Omental fat pad (tissue), 3 donors: ENCODE measurements at regions not wholly inside any gene's neighbourhood (a gene's known extent, or its start where the extent isn't known, plus 50 kb on each side); places are given as distances from the start of the nearest gene placed in this dataset.

Experiments
- ATAC-seq: fragments of 150-250 bp; one replicate; pipeline ENCODE4 v1.9.1; 2016; ENCODE audit warnings: mild to moderate bottlenecking, moderate library complexity; ENCODE audit not compliant: low FRiP score
- DNase-seq: peaks from one replicate; pipeline ENCODE4 v3.0.0-alpha.2; 2019; ENCODE audit warnings: low spot score
- TF ChIP-seq, protein P1 (sequence below), 3 donors: fragments of 450-650 bp; IDR thresholded peaks; one replicate each; pipeline ENCODE4 v1.5.1; 2016 to 2017; ENCODE audit warnings: antibody characterized with exemption in 3 of 3, mild to moderate bottlenecking in 3 of 3, moderate library complexity in 2 of 3

DNA sequence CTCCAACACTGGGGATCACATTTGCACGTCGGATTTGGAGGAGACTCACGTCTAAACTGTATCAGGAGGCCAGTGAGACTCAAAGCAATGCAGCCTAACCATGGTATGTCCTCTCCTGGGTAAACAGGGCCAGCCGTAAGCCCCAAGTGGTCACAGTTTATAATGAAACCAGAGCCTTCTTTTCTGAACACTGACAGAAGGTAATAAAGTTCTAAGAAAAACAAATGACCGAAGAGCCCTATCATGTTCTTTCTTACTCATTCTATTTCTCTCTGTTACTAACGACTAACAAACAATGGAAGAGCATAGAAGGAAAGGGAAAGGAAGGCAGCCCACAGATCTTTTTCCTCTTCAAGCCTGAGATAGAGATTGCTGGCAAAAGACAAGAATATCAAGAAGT lies 796.8 kb upstream of the SOX11 start:
- no peak for DNase-seq
- TF ChIP-seq, protein P1, sequence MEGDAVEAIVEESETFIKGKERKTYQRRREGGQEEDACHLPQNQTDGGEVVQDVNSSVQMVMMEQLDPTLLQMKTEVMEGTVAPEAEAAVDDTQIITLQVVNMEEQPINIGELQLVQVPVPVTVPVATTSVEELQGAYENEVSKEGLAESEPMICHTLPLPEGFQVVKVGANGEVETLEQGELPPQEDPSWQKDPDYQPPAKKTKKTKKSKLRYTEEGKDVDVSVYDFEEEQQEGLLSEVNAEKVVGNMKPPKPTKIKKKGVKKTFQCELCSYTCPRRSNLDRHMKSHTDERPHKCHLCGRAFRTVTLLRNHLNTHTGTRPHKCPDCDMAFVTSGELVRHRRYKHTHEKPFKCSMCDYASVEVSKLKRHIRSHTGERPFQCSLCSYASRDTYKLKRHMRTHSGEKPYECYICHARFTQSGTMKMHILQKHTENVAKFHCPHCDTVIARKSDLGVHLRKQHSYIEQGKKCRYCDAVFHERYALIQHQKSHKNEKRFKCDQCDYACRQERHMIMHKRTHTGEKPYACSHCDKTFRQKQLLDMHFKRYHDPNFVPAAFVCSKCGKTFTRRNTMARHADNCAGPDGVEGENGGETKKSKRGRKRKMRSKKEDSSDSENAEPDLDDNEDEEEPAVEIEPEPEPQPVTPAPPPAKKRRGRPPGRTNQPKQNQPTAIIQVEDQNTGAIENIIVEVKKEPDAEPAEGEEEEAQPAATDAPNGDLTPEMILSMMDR (IDR thresholded peaks at IDR 0.05), result no peak
- ATAC-seq, result no peak

DNA sequence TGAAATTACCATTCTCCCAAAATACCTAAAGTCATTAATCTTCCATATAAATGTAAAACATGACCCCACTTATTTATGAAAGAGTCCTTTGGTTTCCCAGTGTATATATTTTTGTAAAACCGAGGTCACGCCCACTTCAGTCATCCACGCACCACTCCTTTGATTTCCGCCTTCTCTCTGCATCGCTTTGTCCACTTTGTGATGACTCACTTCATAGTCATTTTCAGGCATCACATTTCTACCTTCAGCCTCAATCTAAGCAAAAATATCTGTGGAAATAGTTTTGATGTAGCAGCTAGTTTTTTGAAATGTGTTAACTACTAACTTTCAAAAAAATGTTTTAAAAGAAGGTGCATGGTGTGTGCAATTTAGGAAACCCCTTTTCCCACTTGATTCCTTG lies 793.5 kb upstream of the SOX11 start:
- ATAC-seq (peak; percentile 71), DNase-seq (no peak)
- TF ChIP-seq, protein P1 (IDR thresholded peaks at IDR 0.05), result no peak

DNA sequence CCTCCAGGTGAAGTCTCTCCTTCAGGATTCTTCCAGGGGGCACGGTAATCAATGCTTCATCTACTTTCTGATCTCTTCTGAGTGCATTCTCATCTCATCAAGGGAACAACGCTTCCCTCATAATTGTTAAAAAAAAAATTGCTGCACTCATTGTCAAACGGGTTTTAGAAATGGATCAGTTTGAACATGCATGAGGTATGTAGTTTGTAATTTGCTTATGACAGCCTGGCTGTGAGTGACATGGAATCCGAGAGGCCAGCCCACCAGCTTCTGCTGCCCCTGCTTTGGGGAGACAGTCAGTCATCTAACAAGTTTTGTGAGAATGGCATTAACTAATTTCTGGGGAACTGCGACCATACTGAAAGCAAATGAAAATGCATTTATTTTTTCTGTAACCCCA lies 791.9 kb upstream of the SOX11 start:
- ATAC-seq (no peak), DNase-seq (no peak)
- TF ChIP-seq, protein P1 (IDR thresholded peaks at IDR 0.05), result no peak

DNA sequence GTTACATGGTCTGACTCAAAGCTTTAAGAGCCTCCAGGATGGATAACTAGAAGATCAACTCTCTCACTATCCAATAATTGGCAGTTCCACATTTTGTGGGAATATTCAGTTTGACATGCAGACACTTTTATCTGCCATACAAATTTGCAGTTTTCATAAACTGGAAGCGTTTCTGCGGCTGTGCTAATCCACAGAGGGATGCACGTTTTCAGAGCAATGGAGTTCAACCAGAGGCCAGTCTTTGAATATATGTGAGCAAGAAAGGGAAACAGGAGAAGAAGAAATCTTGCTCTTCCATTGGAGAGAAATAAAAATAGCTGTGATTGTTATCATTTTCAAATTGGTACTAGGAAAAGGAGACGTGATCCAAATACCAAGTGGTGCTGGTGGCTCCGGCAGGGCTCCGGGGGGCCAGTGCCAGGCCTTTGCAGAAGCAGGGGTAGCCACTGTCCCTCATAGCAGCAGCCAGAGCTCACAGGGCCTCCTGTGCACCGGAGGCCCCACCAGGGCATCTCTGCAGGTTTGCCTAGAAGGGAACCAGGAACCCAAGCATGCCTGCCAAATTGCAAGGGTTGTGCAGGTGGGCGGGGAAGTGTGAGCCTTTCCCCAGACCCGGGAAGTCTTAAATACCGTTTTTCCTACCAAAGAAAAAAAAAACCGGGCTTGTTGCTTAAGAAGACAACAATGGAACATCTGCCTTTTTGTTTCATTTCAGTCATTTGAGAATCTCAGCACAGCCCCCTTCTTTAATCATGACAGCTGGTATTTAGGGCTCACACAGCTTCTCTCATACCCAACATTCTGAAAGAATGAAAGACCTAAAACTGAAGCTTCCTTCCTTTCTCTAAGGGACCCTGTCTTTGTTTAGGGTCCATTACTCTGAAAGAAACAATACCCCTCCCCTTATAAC lies 791.1 kb upstream of the SOX11 start:
- no peak for DNase-seq
- no peak for ATAC-seq
- TF ChIP-seq, protein P1 (IDR thresholded peaks at IDR 0.05), result no peak

DNA sequence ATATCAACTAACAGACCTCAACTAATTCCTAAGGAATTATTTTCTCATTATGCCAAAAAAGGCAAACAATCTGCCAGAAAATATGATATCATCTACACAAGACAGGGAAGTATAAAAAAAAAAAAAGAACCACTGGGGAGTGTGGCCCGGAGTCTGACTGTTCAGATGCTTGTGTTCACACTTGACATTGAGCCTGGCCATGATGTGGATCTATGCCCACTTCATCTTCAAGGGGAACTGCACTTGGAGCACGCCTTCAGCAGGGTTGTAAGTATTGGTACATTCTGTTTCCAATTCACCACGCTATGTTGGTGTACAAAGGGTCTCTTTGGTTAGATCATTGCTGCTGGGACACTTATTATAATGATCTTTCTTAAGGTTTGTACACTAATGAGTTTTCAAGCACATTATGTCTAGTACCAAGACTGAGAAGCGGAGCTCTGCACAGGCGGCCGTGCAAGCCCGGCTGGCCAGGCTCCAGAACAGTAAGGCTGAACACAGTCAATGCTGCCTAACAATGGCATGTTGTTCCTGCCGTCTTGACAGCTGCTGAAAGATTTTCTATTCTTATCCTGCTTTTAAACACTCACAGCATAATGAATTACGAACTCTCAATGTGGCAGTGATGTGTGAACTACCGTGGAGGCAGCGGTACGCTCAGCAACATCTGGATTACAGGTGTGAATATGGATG lies 788.4 kb upstream of the SOX11 start:
- DNase-seq (no peak), ATAC-seq (no peak)
- TF ChIP-seq, protein P1 (IDR thresholded peaks at IDR 0.05), result no peak

DNA sequence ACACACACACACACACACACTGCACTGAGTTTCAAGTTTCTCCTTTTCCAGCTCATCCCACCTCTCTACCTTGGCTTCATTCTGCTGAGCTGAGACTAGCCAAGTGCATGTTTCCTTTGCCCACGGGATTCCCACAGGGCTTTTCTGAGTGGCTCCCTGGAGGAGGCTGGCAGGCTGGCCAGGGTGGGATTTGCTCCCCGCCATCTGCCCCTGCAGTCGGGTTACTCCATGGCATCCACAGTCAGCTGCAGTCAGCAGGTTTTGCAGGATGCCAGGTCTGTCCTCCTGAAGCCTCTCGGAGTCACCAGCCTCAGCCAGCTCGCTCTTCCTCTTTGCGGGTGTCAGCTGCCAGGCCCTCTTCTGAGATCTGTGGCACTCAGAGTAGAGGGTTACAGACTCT lies 783.7 kb upstream of the SOX11 start:
- ATAC-seq, result no peak
- DNase-seq, result no peak
- TF ChIP-seq, protein P1 (IDR thresholded peaks at IDR 0.05), result no peak
